SIG-M5 treated with dmso at 0.1 percent for 504 hours (cell line): ENCODE measurements at regions not wholly inside any gene's neighbourhood (a gene's known extent, or its start where the extent isn't known, plus 50 kb on each side); places are given as distances from the start of the nearest gene placed in this dataset.
A peak's percentile ranks its signal among the peaks of the same experiment; 100 is the strongest.

Experiments
- DNase-seq: peaks from one replicate; lab custom pipeline; 2025; ENCODE audit not compliant: unreplicated experiment; lab: John Stamatoyannopoulos, UW

DNA sequence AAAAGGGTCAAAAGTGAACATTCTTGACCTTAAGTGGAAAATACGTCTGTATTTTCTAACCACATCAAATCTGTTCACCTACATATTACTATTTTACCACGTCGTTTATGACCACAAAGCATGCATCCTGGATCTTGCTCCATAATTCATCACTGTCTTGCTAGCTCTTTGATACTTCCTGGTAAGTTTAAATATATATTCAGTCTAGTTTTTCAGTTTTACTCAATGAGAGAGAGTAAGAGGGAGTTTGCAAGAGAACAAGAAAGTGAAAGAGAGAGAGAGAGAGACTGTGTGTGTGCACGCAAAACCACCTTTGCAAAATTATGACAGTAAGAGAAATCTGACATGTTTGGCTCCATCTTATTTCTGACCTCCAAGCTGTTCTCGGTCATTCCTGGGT is 173.7 kb upstream of the GALNTL6 start:
- no peak for DNase-seq

DNA sequence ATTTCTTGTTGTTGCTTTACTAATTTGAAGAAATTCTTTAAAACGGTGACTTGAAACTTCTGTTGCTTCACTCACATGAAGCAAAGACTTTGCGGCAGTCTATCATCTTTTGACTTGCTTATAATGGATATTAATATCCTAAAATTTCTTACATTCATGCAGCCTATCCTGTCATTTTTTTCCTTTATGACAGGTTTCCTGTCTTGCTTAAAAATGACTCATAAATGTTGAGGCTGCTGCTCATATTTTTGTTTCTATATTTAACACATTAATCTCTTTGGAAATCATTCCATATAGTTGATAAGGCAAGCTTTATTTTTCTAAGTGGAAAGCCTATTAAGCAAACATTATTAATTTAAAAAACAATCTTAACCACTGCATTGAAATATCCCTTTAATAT is 176.6 kb upstream of the GALNTL6 start:
- no peak for DNase-seq

DNA sequence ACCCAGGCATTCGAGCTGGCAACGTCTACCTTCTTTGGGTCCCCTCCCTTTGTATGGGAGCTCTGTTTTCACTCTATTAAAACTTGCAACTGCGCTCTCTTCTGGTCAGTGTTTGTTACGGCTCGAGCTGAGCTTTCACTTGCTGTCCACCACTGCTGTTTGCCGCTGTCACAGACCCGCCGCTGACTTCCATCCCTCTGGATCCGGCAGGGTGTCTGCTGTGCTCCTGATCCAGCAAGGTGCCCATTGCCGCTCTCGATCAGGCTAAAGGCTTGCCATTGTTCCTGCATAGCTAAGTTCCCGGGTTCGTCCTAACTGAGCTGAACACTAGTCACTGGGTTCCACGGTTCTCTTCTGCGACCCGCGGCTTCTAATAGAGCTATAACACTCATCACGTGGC is 183.5 kb upstream of the GALNTL6 start:
- no peak for DNase-seq

DNA sequence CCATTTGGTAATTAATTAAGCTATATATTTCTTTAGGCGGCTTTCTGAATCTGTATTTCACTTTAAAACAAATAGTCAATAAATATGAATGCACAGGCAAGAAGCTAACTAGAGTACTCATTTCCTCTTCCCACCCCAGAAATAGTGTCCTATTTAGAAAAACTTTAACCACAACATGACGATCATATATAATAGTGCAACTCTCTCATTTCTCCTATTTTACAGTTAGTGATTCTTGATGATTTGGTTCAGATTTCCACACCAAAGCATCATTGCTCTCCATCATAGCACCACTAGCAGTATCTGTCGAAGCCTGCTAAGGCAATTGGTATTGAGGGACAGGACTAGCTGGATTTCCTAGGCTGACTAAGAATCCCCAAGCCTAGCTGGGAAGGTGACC is 184.0 kb upstream of the GALNTL6 start:
- peak; percentile 53 for DNase-seq

DNA sequence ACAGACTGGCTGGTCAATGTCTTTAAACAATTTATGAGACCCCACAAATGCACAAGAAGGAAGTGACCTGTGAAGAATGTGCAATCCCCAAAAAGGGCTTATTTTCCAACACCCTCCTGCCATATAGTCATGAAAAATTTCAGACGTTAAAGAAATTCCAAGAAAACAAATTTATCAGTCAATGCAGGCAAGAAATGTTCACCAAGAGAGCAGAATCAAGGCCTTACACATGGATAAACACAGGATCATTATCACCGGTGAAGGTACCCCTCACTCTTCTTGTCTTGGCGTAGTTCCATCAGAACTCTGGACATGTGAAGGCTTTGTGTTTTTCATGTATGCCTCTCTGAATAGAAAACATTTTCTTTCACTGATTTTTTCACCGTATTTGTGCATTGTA is 186.7 kb upstream of the GALNTL6 start:
- DNase-seq: no peak

DNA sequence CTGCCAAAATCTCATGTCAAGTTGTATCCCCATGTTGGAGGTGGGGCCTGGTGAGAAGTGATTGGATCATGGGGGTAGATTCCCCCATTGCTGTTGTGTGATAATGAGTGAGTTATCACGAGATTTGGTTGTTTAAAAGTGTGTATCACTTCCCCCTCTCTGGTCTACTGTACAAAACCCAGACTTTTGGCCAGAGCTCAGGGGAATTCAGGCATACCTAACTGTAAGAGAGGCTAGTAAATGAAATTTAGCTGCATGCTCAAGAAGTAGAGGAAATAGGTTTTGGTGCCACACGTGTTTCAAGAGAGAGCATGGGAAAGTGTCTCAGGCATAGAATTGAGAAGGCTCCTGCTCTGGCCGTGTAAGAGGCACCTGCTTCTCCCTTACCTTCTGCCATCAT is 190.5 kb upstream of the GALNTL6 start:
- no peak for DNase-seq

DNA sequence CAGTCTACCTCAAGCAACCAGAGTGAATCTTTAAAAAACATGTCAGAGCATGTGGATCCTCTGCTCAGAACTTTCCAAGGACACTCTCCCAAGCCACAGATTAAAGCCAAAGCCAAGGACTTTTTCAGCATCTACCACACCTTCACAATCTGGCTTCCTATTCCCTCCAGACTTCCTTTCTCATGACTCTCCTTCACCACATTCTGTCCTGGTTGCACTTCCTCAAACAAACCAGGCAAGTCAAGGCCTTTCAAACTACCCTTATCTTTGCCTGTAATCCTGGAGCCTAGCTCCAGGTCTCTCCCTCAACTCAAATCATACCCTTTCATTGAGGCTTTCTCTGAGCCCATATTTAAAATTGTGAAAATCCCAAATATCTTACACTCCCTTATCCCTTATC is 191.6 kb upstream of the GALNTL6 start:
- peak; percentile 19 for DNase-seq

DNA sequence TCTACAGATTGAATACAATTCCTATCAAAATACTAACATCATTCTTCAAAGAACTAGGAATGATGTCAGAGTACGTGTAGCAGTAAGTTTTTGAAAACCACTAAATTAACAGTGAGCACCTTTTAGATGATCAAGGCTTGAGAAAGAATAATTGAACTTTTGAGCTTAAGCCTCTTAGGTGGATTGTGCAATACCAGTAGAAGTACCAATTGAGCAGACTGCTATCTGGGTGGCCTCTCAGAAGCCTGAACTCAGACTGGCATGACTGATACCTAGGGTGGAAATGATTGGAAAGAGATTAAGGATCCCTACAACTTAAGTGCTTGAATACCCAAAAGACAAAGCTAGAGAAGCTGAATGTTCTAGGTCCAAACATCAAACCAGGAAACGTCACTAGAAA is 200.3 kb upstream of the GALNTL6 start:
- no peak for DNase-seq

DNA sequence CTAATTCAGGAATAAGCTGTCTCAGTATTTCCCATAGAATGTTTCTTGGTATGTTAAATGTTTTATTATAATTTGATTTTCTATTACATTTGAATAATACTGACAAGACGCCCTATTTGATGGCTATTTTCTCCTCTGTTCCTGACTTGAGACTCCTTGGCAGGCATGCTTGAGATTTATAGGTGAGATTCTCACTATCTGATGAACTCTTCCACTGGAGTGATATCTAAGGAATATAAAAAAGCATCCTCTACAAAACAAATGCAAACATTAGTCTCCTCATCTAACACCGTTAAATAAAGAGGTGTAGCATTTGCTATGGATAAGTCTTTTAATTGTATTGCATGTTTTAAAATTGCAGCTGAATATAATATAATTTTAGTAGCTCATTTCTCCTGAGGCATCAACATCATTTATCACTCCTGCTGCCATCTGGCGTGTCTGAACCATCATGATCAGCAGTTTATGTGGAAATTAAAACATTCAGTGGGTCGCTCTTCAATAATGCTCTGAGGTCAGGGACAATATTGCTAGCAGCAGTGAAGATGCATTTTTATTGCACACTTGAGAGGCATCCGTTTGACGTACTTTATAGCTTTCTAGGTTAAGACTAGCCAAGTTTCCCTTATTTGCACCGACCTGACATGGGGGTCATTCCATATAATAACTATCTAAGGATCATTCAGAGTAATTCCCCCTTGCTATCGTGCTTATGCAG is 210.4 kb upstream of the GALNTL6 start:
- DNase-seq: no peak

DNA sequence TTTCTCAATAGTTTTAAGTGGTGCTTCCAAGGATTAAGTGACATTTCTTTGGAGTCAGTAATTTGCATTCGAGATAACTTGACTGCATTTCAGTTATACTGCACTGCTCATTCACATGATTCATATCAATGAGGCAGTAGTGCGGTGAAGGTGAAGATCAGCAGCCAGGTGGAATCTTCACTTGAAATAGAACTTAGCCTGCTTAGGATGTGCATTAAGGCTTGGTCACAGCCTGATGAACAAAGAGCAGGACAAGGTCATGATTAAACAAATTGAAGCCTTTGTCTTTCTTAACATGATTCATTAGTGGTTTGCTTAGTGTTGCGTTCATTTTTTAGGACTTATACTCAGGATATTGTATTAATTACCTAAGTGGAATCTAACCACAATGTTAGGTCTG is 212.1 kb upstream of the GALNTL6 start:
- no peak for DNase-seq

DNA sequence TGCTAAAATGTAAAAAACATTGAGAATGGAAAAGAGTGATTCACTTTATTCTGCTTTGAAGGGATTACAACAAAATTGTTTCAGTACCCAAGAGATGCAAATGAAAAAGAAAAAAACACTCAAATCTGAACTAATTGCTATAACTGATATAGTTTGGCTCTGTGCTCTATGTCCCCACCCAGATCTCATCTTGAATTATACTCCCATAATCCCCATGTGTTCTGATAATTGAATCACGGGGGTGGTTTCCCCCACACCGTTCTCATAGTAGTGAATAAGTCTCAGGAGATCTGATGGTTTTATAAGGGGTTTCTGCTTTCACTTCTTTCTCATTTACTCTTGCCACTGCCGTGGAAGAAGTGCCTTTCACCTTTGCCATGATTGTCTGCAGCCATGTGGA is 213.6 kb upstream of the GALNTL6 start:
- no peak for DNase-seq

DNA sequence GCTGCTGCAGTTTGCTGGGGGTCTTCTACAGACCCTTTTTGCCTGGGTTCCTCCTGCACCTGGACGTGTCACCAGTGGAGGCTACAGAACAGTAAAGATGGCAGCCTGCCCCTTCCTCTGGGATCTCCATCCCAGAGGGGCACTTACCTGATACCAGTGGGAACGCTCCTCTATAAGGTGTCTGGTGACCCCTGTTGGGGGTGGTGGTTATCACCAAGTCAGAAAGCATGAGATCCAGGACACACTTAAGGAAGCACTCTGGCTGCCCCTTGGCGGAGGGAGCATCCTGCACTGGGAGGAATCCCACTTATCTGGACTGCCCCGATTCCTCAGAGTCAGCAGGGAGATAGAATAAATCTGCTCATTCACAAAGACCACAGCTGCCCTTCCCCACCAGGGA is 218.9 kb upstream of the GALNTL6 start:
- DNase-seq: no peak

DNA sequence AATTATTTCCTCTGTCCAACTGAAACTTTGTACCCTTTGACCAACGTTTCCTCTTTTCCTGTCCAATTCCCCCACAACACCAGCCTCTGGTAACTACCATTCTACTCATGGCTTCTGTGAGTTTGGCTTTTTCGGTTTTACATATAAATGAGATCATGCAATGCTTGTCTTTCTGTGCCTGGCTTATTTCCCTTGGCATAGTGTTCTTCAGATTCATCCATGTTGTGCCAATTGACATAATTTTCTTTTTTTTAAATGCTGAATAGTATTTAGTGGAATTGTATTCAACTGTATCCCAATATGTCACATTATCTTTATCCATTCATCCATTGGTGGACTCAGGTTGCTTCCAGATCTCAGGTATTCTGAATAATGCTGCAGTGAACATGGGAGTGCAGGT is 222.5 kb upstream of the GALNTL6 start:
- no peak for DNase-seq

DNA sequence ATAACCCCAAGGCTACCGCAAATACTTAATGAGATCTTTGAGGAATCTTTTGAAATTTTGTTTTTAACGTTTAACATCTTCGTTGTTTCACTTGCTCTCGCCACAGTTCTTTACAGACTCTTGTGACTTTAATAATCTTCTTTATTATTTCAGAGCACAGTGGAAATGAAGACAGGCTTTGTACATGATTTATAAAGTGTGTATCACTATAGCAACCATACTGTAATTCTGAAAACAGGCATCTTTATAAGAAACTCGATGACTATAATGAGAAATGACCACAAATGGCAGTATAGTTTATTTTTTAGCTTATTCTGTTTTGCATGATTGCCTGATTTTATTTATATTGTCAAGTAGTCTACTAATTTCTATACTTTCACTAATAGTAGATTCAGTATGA is 224.4 kb upstream of the GALNTL6 start:
- DNase-seq: no peak

DNA sequence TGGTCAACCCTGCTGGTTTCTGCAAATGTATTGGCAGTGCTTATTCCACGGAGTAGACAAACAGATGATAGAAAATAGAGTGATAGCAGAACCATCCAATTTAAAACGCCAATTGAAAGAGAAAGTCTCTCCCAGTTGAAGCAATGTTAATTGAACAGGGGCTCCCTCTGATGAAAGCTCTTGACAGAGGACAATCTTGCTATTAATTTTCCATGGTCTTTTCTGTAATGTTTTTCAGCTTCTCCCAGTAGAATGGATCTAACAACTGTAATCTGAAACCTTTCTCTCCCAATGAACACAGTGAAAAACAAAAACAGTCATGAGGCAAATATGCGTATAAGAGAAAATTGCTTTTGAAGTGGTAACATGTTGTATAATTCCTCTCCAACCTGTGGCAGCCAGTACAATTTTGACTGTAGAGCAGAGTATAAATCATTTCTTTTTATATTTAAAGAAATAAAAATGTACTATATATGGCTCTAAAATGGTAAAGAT is 225.1 kb upstream of the GALNTL6 start:
- no peak for DNase-seq

DNA sequence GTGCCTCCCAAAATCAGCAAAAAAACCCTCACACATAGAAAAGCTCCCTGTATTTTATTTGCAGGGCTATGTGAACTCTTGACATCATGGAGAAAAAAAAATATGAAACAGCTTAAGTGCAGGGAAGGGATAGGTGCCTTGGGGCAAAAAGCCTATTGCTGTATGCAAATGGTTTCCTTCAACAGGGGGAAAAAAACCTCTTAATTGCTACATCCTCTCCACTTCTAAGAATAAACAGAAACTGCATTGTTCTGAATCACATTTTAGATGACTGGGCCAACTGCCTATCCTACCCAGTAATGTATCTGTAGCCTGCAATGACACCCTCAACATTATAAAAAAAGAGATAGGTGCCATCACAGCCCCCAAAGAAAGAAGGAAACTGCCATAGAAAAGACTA is 229.4 kb upstream of the GALNTL6 start:
- DNase-seq: no peak

DNA sequence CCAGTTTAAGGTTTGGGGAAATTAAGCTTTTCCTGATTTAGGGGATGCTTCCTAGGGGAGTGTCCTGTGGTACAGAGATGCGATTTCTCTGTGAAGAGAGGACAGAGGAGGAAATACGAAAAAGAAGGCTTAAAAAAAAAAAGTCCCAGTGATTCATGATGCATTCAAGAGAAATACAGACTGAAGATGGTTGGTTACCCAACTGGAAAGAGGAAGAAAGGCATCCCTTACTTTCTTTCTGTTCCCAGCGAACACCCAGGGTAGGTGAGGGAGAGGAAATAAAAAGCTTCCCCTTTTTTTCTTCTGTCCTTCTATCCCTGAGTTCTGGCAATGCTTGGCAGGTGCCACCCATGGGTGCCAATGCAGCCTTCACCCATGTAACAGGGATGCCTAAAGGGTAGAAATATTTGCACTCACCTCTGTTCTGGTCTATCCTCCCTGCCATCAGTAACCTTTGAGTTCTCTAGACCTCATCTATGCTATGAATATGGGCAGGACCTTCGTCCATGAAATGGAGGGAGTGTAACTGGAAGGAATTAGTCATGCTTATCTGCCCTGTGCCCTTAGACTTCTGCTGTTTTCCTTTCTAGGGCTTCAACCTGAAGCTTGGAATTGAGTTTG is 230.1 kb upstream of the GALNTL6 start:
- DNase-seq: peak; percentile 51

DNA sequence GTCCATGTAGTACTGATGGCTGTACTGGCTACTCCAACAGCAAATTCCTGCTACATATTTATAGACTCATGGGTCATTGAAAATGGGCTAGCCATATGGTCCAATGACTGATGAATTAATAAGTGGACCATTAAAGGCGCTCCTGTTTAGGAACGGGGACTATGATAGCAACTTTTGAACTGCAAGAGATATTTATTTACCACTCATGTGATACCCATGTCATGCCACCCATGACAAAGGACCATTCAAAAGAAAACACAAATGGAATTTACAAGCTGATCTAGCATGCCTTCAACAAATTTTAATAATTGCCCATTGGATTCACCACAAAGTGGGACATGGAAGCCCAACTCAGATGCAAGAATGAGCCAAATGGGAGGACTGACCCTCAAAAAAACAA is 240.0 kb upstream of the GALNTL6 start:
- DNase-seq: no peak

DNA sequence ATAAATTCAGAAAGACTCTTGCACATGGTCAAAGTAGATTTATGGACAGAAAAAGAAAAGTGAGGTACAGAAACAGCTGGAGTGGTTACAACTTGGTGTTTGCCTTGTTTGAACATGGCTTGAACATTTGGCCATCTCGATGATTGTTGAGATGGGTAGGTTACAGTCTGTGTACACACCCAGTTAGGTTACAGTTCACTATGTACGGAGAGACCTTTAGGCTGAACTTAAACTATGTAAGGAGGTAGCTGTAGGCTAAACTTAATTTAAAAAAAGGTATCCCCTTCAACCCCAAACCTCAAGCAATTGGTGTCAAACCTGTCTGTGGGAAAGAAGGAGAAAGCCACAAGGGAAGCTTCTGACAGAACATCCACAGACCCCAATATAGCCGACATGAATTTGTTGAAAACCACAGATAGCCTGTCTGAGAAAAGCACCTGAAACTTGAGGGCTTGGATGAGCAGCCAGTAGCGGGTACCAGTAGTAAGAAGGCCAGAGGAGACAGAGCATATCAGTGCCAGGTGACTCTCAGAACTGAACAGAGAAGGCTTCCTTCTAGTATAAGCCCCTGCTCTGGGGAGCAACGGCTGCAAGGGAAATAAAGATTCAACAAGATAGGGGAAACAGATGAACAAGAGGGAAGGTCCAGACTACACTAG is 247.9 kb upstream of the GALNTL6 start:
- no peak for DNase-seq

DNA sequence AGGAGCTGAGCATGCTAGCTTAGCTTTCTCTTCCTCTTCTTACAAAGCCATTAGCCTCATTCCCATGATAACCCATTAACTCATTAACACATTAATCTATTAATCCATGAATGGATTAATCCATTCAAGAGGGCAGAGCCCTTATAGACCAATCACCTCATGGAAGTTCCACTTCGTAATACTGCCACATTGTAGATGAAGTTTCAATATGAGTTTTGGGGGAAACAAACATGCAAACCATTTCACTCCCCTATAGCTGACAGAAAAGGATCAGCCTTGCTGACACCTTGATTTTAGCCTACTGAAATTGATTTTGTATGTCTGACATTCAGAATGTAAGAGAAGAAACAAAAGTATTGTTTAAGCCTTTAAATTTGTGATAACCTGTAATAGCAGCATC is 251.8 kb upstream of the GALNTL6 start:
- DNase-seq: no peak

DNA sequence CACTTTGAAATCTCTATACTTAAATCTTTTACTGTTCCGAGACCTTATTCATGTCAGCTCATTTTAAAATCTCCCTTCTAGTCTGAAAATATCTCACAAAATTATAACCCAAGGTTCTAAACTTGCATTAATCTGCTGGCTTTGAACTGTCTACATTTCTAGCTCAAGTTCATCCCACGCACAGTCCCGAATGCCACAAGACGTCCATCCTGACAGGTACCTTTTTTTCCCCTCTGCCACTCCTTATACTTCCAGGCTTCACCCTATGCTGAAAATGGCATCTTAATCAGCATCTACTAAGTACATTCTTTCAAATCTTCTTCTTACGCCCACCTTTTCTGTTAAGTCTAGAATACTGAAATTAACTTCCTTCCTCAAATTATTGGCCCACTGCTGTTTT is 259.2 kb upstream of the GALNTL6 start:
- no peak for DNase-seq

DNA sequence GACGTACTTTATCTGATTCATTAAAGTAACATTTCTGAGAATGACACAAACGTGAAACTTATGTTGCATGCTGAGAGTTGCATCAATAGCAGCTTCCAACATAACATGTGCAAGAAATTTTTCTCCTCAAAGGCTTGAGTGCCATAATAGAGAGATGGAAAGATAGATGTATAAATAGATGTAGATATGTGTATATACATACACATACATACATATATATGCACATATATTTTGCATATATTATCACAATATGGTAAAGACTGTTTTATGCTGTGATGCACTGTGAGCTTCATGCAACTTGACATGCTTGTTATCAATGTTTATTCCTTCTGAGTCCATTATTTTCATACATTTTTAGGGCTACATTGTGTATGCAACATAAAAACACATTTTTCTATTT is 270.6 kb upstream of the GALNTL6 start:
- DNase-seq: no peak
